HG02840 (cell line): ENCODE measurements at regions not wholly inside any gene's neighbourhood (a gene's known extent, or its start where the extent isn't known, plus 50 kb on each side); places are given as distances from the start of the nearest gene placed in this dataset.

Experiments used
- ATAC-seq: cut with Tn5 transposase; IDR thresholded peaks from one replicate; pipeline ENCODE4 v1.9.1; 2021; ENCODE audit warnings: mild to moderate bottlenecking, moderate library complexity, moderate number of reproducible peaks; ENCODE audit not compliant: unreplicated experiment, low FRiP score

- no peak for ATAC-seq
These were observed 237.1 kb upstream of the OPRM1 start for GRCh38 chr6:153801917-153802316.

GRCh38 chr6:153800580-153801188 lies 238.4 kb upstream of the OPRM1 start:
- no peak for ATAC-seq

GRCh38 chr6:153790876-153791473 lies 248.1 kb upstream of the OPRM1 start:
- ATAC-seq: no peak

GRCh38 chr6:153790048-153790447 lies 249.0 kb upstream of the OPRM1 start:
- no peak for ATAC-seq

GRCh38 chr6:153787341-153787606 lies 251.8 kb upstream of the OPRM1 start:
- no peak for ATAC-seq

GRCh38 chr6:153781306-153781705 lies 257.7 kb upstream of the OPRM1 start:
- ATAC-seq: no peak

GRCh38 chr6:153780011-153780410 lies 259.0 kb upstream of the OPRM1 start:
- no peak for ATAC-seq

- no peak for ATAC-seq
These were observed 260.8 kb upstream of the OPRM1 start for GRCh38 chr6:153778216-153778615.

- no peak for ATAC-seq
These were observed 267.5 kb upstream of the OPRM1 start for GRCh38 chr6:153771577-153771976.

- ATAC-seq: no peak
These were observed 271.9 kb upstream of the OPRM1 start for GRCh38 chr6:153767127-153767526.

- no peak for ATAC-seq
These were observed 280.5 kb upstream of the OPRM1 start for GRCh38 chr6:153758516-153758915.

- no peak for ATAC-seq
These were observed 303.3 kb upstream of the OPRM1 start for GRCh38 chr6:153735761-153736160.

GRCh38 chr6:153729189-153729588 lies 309.9 kb upstream of the OPRM1 start:
- ATAC-seq: no peak

- ATAC-seq: no peak
These were observed 311.2 kb upstream of the OPRM1 start for GRCh38 chr6:153727885-153728284.

- ATAC-seq: no peak
These were observed 313.6 kb upstream of the OPRM1 start for GRCh38 chr6:153725456-153725855.

GRCh38 chr6:153720732-153721131 lies 318.3 kb upstream of the OPRM1 start:
- no peak for ATAC-seq

GRCh38 chr6:153705429-153705828 lies 333.6 kb upstream of the OPRM1 start:
- ATAC-seq: no peak

- ATAC-seq: no peak
These were observed 336.4 kb upstream of the OPRM1 start for GRCh38 chr6:153702671-153703070.

GRCh38 chr6:153698637-153699036 lies 340.4 kb upstream of the OPRM1 start:
- no peak for ATAC-seq

GRCh38 chr6:153698001-153698400 lies 341.0 kb upstream of the OPRM1 start:
- ATAC-seq: no peak

GRCh38 chr6:153677522-153677921 lies 361.5 kb upstream of the OPRM1 start:
- ATAC-seq: no peak

GRCh38 chr6:153673750-153674149 lies 365.3 kb upstream of the OPRM1 start:
- ATAC-seq: no peak

- no peak for ATAC-seq
These were observed 365.8 kb upstream of the OPRM1 start for GRCh38 chr6:153673225-153673624.
